Loucy (cell line): ENCODE measurements at regions not wholly inside any gene's neighbourhood (a gene's known extent, or its start where the extent isn't known, plus 50 kb on each side); places are given as distances from the start of the nearest gene placed in this dataset.

ENCODE experiments used
- CTCF ChIP-seq: fragments of 200-600 bp; sonication (generic); conservative IDR thresholded peaks from 2 replicates; pipeline ENCODE4 v1.5.1; 2014; ENCODE audit warnings: mild to moderate bottlenecking, antibody characterized with exemption, low read length
- EZH2phosphoT487 ChIP-seq: fragments of 200-600 bp; IDR thresholded peaks from 2 replicates; pipeline ENCODE4 v1.6.1; 2018; ENCODE audit warnings: antibody characterized with exemption, mild to moderate bottlenecking, moderate library complexity, borderline replicate concordance

DNA sequence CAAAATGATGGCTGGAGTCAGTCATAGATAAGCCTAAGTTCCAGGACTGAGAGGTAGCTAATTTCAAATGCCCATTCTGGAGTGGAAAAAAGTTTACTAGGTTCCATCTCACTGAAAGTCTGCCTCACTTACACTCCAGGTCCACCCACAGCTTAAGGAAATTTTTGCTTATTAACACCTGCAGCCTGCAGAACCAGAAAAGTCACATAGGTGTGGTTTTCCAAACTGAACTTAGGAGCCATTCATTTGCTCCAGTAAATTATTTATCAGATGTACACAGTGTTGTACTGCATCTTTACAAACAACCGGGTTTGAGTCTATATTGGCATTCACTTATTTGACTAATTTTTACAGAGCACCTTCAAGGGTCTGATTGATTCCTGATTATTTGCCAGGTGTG is 157.4 kb upstream of the ARID2 start:
- no peak for TF ChIP-seq CTCF
- TF ChIP-seq EZH2phosphoT487, result no peak
